HepG2 (cell line): ENCODE measurements at regions not wholly inside any gene's neighbourhood (a gene's known extent, or its start where the extent isn't known, plus 50 kb on each side); places are given as distances from the start of the nearest gene placed in this dataset.

Source experiments
- ATAC-seq: fragments of 200-7000 bp; cut with Tn5 transposase; 3 replicates; pipeline ENCODE4 v1.9.1; 2020; ENCODE audit warnings: mild to moderate bottlenecking, moderate library complexity
- BruUV-seq: library from RNA; stranded (reverse); fragments of 400-500 nt; replicated peaks from 2 replicates; lab custom pipeline; 2021; lab: Mats Ljungman, UMichigan
- CTCF ChIA-PET: fragments of 300-600 bp; formaldehyde crosslinking; extraction: SDS; loops from one replicate; lab custom pipeline; 2021; ENCODE audit warnings: low total read pairs, inconsistent platforms, low intra/inter-chr PET ratio; lab: Yijun Ruan, JAX
- POLR2A ChIA-PET: fragments of 350-600 bp; sonication (Branson Sonifier 250); formaldehyde crosslinking; loops from one replicate; lab custom pipeline; 2020; ENCODE audit warnings: antibody characterized with exemption, inconsistent platforms; lab: Yijun Ruan, JAX
- DNase-seq: peaks from one replicate; pipeline ENCODE4 v3.0.0-alpha.2; 2015; ENCODE audit warnings: low spot score
- FAIRE-seq: peaks from 3 replicates; lab custom pipeline; 2011; peaks lifted over from hg19 to GRCh38; lab: Jason Lieb, UNC
- H2AFZ ChIP-seq: one replicate; pipeline ENCODE4 v1.6.1; 2011; ENCODE audit warnings: low read length, inconsistent platforms
- H3K27ac ChIP-seq: fragments of 300-600 bp; 3 replicates; pipeline ENCODE4 v1.8.0; 2011; ENCODE audit warnings: mixed run types, mild to moderate bottlenecking, mixed read lengths, low read length, inconsistent platforms; ENCODE audit not compliant: insufficient read depth; ENCODE audit errors: extremely low read length
- H3K27me3 ChIP-seq, 2 experiments: fragments of 200-600 bp in 1 of 2; 2 replicates in 1 of 2; 3 replicates in 1 of 2; pipeline versions ENCODE4 v1.6.0 to v1.8.0; 2011; ENCODE audit warnings: low read length in 2 of 2, mild to moderate bottlenecking in 2 of 2, moderate library complexity in 2 of 2, inconsistent platforms in 1 of 2; ENCODE audit not compliant: insufficient read depth in 2 of 2, control insufficient read depth in 1 of 2
- H3K36me3 ChIP-seq, 2 experiments: fragments of 200-600 bp in 1 of 2; replicated peaks in 1 of 2; 2 replicates in 1 of 2; 3 replicates in 1 of 2; pipeline versions ENCODE4 v1.5.1 to v1.8.0; 2011; ENCODE audit warnings: low read length in 2 of 2, inconsistent platforms in 1 of 2; ENCODE audit not compliant: insufficient read depth in 2 of 2, control insufficient read depth in 1 of 2
- H3K4me1 ChIP-seq: 2 replicates; pipeline ENCODE4 v1.5.1; 2012; ENCODE audit warnings: low read length, inconsistent platforms; ENCODE audit not compliant: insufficient read depth
- H3K4me2 ChIP-seq: 2 replicates; pipeline ENCODE4 v1.6.0; 2011; ENCODE audit warnings: low read depth, low read length, inconsistent platforms
- H3K4me3 ChIP-seq, 3 experiments: fragments of 200-600 bp in 1 of 3; sonication (generic), shearing (Covaris generic) in 1 of 3; replicated peaks in 1 of 3; 2 replicates each; pipeline ENCODE4 v1.5.1; 2011 to 2016; ENCODE audit warnings: low read length in 3 of 3, inconsistent platforms in 2 of 3, low read depth in 2 of 3, mild to moderate bottlenecking in 2 of 3, control low read depth in 1 of 3, mixed read lengths in 1 of 3; ENCODE audit not compliant: insufficient read depth in 1 of 3
- H3K79me2 ChIP-seq: one replicate; pipeline ENCODE4 v1.6.1; 2011; ENCODE audit warnings: low read length, inconsistent platforms; ENCODE audit not compliant: insufficient read depth
- H3K9ac ChIP-seq: 2 replicates; pipeline ENCODE4 v1.6.0; 2011; ENCODE audit warnings: mild to moderate bottlenecking, low read depth, low read length, inconsistent platforms; ENCODE audit not compliant: insufficient read depth
- H3K9me3 ChIP-seq: 2 replicates; pipeline ENCODE4 v1.5.1; 2012; ENCODE audit warnings: mild to moderate bottlenecking, low read length
- H4K20me1 ChIP-seq: 2 replicates; pipeline ENCODE4 v1.6.0; 2011; ENCODE audit warnings: inconsistent platforms, mild to moderate bottlenecking, low read length, moderate library complexity; ENCODE audit not compliant: insufficient read depth
- AKAP8 ChIP-seq: sonication (generic); formaldehyde crosslinking; IDR thresholded peaks from 2 replicates; pipeline ENCODE4 v1.5.1; 2020; ENCODE audit warnings: mild to moderate bottlenecking, missing genetic modification reagents
- CHD2 ChIP-seq: IDR thresholded peaks from 2 replicates; pipeline ENCODE4 v1.6.1; 2011; ENCODE audit warnings: low read depth, low read length, improper control_type of control experiment
- HOXA9 ChIP-seq: sonication (generic); formaldehyde crosslinking; IDR thresholded peaks from 2 replicates; pipeline ENCODE4 v1.8.1; 2022; ENCODE audit warnings: missing genetic modification reagents, mild to moderate bottlenecking, moderate library complexity, borderline replicate concordance
- MXD4 ChIP-seq: IDR thresholded peaks from 2 replicates; pipeline ENCODE4 v1.6.1; 2016; ENCODE audit warnings: mild to moderate bottlenecking, missing biosample characterization, missing genetic modification reagents
- PBX2 ChIP-seq: IDR thresholded peaks from 2 replicates; pipeline ENCODE4 v1.6.1; 2016; ENCODE audit warnings: control low read depth
- RELA ChIP-seq: sonication (generic); formaldehyde crosslinking; IDR thresholded peaks from 2 replicates; pipeline ENCODE4 v1.4.0; 2020; ENCODE audit warnings: missing genetic modification reagents
- ZC3H4 ChIP-seq: sonication (generic); formaldehyde crosslinking; IDR thresholded peaks from 2 replicates; pipeline ENCODE4 v1.4.0; 2020; ENCODE audit warnings: missing genetic modification reagents, borderline replicate concordance
- ZNF343 ChIP-seq: sonication (generic); formaldehyde crosslinking; IDR thresholded peaks from 2 replicates; pipeline ENCODE4 v1.4.0; 2020; ENCODE audit warnings: mild to moderate bottlenecking, missing genetic modification reagents
- ZNF460 ChIP-seq: sonication (generic); formaldehyde crosslinking; IDR thresholded peaks from 2 replicates; pipeline ENCODE4 v1.5.1; 2020; ENCODE audit warnings: missing genetic modification reagents, mild to moderate bottlenecking, borderline replicate concordance
- ZNF562 ChIP-seq: sonication (generic); formaldehyde crosslinking; IDR thresholded peaks from 2 replicates; pipeline ENCODE4 v1.8.0; 2022; ENCODE audit warnings: missing genetic modification reagents, borderline replicate concordance
- ZNF749 ChIP-seq: sonication (generic); formaldehyde crosslinking; IDR thresholded peaks from 2 replicates; pipeline ENCODE4 v1.8.0; 2022; ENCODE audit warnings: mild to moderate bottlenecking, missing genetic modification reagents, moderate library complexity, borderline replicate concordance
- WGBS: methylation state at CpG from one replicate; pipeline ENCODE4 v1.1.6; 2017; ENCODE audit warnings: low lambda C conversion rate; 5-methylcytosine and 5-hydroxymethylcytosine counted together
- in situ Hi-C: cut with HindIII; loops from 2 replicates; pipeline ENCODE4 v1.10.0; 2017; ENCODE audit warnings: low pct_unique_long_range_greater_than_20kb; ENCODE audit not compliant: extremely low pct_ligation_motif_present
- intact Hi-C: fragments of 100-400 bp; cut with micrococcal nuclease; formaldehyde crosslinking; loops from one replicate; pipeline ENCODE4 v1.10.0; 2022; ENCODE audit not compliant: unreplicated experiment
- TF ChIP-seq, protein P1 (sequence below): IDR thresholded peaks from 2 replicates; pipeline ENCODE4 v1.6.1; 2016; ENCODE audit warnings: mild to moderate bottlenecking
- TF ChIP-seq, protein P2 (sequence below): sonication (generic); formaldehyde crosslinking; IDR thresholded peaks from 2 replicates; pipeline ENCODE4 v1.8.1; 2023; ENCODE audit warnings: mild to moderate bottlenecking, missing genetic modification reagents
- TF ChIP-seq, protein P3 (sequence below): sonication (generic); formaldehyde crosslinking; IDR thresholded peaks from 2 replicates; pipeline ENCODE4 v1.5.0; 2020; ENCODE audit warnings: mild to moderate bottlenecking, missing genetic modification reagents

DNA sequence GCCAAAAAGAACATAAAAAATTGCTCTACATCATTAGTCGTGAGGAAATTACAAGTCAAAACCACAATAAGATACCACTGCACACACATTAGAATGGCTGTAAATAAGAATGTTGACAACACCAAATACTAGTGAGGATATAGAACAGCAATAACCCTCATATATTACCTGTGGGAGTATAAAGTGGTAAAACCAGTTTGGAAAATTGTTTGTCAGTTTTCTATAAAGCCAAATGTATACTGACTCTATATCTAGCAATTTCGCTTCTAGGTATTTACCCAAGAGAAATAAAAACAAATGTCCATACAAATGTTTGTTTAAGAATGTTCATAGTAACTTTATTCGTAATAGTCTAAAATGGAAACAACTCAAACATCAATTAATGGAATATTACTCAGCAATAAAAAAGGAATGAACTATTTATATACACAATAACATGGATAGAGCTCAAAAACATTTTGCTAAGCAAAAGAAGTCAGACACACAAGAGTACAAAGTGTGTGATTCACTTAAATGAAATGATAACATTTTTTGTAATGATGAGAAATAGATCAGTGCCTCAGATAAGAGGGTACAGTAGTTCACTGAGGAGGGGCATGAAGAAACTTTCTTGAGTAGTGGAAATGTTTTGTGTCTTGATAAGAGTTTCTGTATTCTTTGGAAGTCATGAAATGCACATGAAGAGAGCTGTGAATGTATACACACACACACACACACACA is 219.6 kb upstream of the ZNF462 start (continued):
- no peak for TF ChIP-seq RELA (CRISPR knock-in tag)

DNA sequence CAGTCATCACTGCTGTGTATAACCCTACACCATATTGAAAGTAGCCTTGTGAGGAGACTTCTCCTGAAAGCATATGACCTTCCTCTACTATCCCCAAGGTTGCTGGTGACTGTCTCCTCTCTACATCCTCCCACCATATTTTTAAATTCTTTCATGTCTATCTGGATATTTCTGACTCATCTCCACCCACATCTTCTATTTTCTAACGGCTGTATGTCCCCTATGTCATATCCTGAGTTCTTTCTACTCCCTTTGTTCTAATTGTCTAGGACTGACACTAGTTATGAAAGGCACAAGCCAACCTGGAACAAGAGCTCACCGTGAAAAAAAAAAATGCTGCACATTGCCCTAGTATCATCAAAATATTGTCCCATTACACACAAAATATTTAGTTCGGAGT is 218.3 kb upstream of the ZNF462 start:
- BruUV-seq = no TSS peak
- 9% methylated on average over 3 of the region's 3 CpGs for WGBS
- FAIRE-seq = no peak
- TF ChIP-seq PBX2 (CRISPR knock-in tag) = no peak
- TF ChIP-seq CHD2 = no peak
- TF ChIP-seq, protein P1, sequence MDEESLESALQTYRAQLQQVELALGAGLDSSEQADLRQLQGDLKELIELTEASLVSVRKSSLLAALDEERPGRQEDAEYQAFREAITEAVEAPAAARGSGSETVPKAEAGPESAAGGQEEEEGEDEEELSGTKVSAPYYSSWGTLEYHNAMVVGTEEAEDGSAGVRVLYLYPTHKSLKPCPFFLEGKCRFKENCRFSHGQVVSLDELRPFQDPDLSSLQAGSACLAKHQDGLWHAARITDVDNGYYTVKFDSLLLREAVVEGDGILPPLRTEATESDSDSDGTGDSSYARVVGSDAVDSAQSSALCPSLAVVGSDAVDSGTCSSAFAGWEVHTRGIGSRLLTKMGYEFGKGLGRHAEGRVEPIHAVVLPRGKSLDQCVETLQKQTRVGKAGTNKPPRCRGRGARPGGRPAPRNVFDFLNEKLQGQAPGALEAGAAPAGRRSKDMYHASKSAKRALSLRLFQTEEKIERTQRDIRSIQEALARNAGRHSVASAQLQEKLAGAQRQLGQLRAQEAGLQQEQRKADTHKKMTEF (CRISPR knock-in tag) = no peak
- no peak for TF ChIP-seq ZNF343 (CRISPR knock-in tag)
- TF ChIP-seq ZNF460 (CRISPR knock-in tag) = no peak
- TF ChIP-seq ZC3H4 = no peak
- no peak for TF ChIP-seq ZNF562 (CRISPR knock-in tag)
- TF ChIP-seq, protein P2, sequence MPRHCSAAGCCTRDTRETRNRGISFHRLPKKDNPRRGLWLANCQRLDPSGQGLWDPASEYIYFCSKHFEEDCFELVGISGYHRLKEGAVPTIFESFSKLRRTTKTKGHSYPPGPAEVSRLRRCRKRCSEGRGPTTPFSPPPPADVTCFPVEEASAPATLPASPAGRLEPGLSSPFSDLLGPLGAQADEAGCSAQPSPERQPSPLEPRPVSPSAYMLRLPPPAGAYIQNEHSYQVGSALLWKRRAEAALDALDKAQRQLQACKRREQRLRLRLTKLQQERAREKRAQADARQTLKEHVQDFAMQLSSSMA (CRISPR knock-in tag) = no peak
- TF ChIP-seq, protein P3, sequence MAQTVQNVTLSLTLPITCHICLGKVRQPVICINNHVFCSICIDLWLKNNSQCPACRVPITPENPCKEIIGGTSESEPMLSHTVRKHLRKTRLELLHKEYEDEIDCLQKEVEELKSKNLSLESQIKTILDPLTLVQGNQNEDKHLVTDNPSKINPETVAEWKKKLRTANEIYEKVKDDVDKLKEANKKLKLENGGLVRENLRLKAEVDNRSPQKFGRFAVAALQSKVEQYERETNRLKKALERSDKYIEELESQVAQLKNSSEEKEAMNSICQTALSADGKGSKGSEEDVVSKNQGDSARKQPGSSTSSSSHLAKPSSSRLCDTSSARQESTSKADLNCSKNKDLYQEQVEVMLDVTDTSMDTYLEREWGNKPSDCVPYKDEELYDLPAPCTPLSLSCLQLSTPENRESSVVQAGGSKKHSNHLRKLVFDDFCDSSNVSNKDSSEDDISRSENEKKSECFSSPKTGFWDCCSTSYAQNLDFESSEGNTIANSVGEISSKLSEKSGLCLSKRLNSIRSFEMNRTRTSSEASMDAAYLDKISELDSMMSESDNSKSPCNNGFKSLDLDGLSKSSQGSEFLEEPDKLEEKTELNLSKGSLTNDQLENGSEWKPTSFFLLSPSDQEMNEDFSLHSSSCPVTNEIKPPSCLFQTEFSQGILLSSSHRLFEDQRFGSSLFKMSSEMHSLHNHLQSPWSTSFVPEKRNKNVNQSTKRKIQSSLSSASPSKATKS (CRISPR knock-in tag) = no peak
- TF ChIP-seq ZNF749 (CRISPR knock-in tag) = no peak
- no peak for TF ChIP-seq HOXA9
- no peak for TF ChIP-seq AKAP8 (CRISPR knock-in tag)
- TF ChIP-seq MXD4 = no peak

More for the DNA sequence above, 218.3 kb upstream of the ZNF462 start:
- intact Hi-C loops = no loop called here
- H3K27ac ChIP-seq = no peak overlapping the region
- no peak overlapping the region for H2AFZ ChIP-seq
- no peaks in the 10 kb centered on the region for H3K36me3 ChIP-seq
- H3K4me3 ChIP-seq = no peak overlapping the region
- DNase-seq (no peak), ATAC-seq (no peak)
- no peak overlapping the region for H3K9ac ChIP-seq
- H3K79me2 ChIP-seq = no peaks in the 10 kb centered on the region
- H4K20me1 ChIP-seq = no peaks in the 10 kb centered on the region
- H3K9me3 ChIP-seq = no peaks in the 10 kb centered on the region
- no peaks in the 10 kb centered on the region for H3K27me3 ChIP-seq
- ChIA-PET CTCF (no interaction called here), POLR2A (no interaction called here)
- in situ Hi-C loops = no loop called here
- H3K4me2 ChIP-seq = no peak overlapping the region
- H3K4me1 ChIP-seq = no peaks in the 10 kb centered on the region
